ENCODE measurements at regions not wholly inside any gene's neighbourhood (a gene's known extent, or its start where the extent isn't known, plus 50 kb on each side); places are given as distances from the start of the nearest gene placed in this dataset.

- Histone ChIP-seq H3K4me3 (ENCODE audit: control insufficient read depth in 2 of 3, extremely low read depth in 1 of 3, insufficient read depth in 2 of 3, low read depth in 1 of 3, low read length in 3 of 3) (no peak overlapping the region), H3K9me1 (ENCODE audit: control insufficient read depth, extremely low read depth, insufficient read depth, low read length) (no peaks in the 10 kb centered on the region), H3K4me2 (ENCODE audit: control insufficient read depth, extremely low read depth, insufficient read depth, low read depth, low read length) (no peak overlapping the region), H3K4me1 (ENCODE audit: control insufficient read depth, extremely low read depth, insufficient read depth, low read length) (no peaks in the 10 kb centered on the region), H4K20me1 (ENCODE audit: control insufficient read depth, extremely low read depth, insufficient read depth, low read length) (no peaks in the 10 kb centered on the region), H3K36me3 (ENCODE audit: control insufficient read depth in 2 of 2, extremely low read depth in 1 of 2, insufficient read depth in 2 of 2, low read length in 2 of 2) (no peaks in the 10 kb centered on the region), H3K27ac (ENCODE audit: control insufficient read depth, insufficient read depth, low read length) (no peak overlapping the region), H3K79me2 (ENCODE audit: control insufficient read depth, insufficient read depth, low read length) (no peaks in the 10 kb centered on the region), H2AFZ (ENCODE audit: control insufficient read depth, low read length) (no peak overlapping the region), H3K27me3 (ENCODE audit: control insufficient read depth, extremely low read depth, insufficient read depth, low read length) (no peaks in the 10 kb centered on the region), H3K9ac (ENCODE audit: control insufficient read depth, extremely low read depth, insufficient read depth, low read length) (no peak overlapping the region), H3K9me3 (ENCODE audit: control insufficient read depth, low read depth, low read length) (no peaks in the 10 kb centered on the region)
- no peak for FAIRE-seq
- TF ChIP-seq CTCF (optimal IDR thresholded peaks at IDR 0.05 in 1 of 3, IDR thresholded peaks at IDR 0.05 in 1 of 3, conservative IDR thresholded peaks at IDR 0.05 in 1 of 3; ENCODE audit: extremely low read depth in 1 of 3, insufficient read depth in 2 of 3, low read length in 3 of 3) = no peak
- no peak for TF ChIP-seq EZH2 (IDR thresholded peaks at IDR 0.05; ENCODE audit: low read length)
- no peak for DNase-seq (ENCODE audit: low read depth, low spot score)
- dilution Hi-C loops (cut with MboI; ENCODE audit: extremely low pct_ligation_motif_present, low sequenced_read_pairs) = no loop called here
Observed at GRCh38 chr5:127183332-127183731, 107.3 kb upstream of the MEGF10 start.

GRCh38 chr5:127184851-127185250 lies 105.7 kb upstream of the MEGF10 start:
- Histone ChIP-seq H3K4me1 (ENCODE audit: control insufficient read depth, extremely low read depth, insufficient read depth, low read length) (no peaks in the 10 kb centered on the region), H3K9me3 (ENCODE audit: control insufficient read depth, low read depth, low read length) (no peaks in the 10 kb centered on the region), H3K27me3 (ENCODE audit: control insufficient read depth, extremely low read depth, insufficient read depth, low read length) (peaks cover 5% of the 10 kb centered on the region), H3K27ac (ENCODE audit: control insufficient read depth, insufficient read depth, low read length) (no peak overlapping the region), H4K20me1 (ENCODE audit: control insufficient read depth, extremely low read depth, insufficient read depth, low read length) (no peaks in the 10 kb centered on the region), H3K9me1 (ENCODE audit: control insufficient read depth, extremely low read depth, insufficient read depth, low read length) (no peaks in the 10 kb centered on the region), H3K4me3 (ENCODE audit: control insufficient read depth in 2 of 3, extremely low read depth in 1 of 3, insufficient read depth in 2 of 3, low read depth in 1 of 3, low read length in 3 of 3) (no peak overlapping the region), H3K4me2 (ENCODE audit: control insufficient read depth, extremely low read depth, insufficient read depth, low read depth, low read length) (no peak overlapping the region), H2AFZ (ENCODE audit: control insufficient read depth, low read length) (no peak overlapping the region), H3K79me2 (ENCODE audit: control insufficient read depth, insufficient read depth, low read length) (no peaks in the 10 kb centered on the region), H3K36me3 (ENCODE audit: control insufficient read depth in 2 of 2, extremely low read depth in 1 of 2, insufficient read depth in 2 of 2, low read length in 2 of 2) (no peaks in the 10 kb centered on the region), H3K9ac (ENCODE audit: control insufficient read depth, extremely low read depth, insufficient read depth, low read length) (no peak overlapping the region)
- dilution Hi-C loops (cut with MboI; ENCODE audit: extremely low pct_ligation_motif_present, low sequenced_read_pairs) = no loop called here
- TF ChIP-seq EZH2 (IDR thresholded peaks at IDR 0.05; ENCODE audit: low read length) (no peak), CTCF (optimal IDR thresholded peaks at IDR 0.05 in 1 of 3, IDR thresholded peaks at IDR 0.05 in 1 of 3, conservative IDR thresholded peaks at IDR 0.05 in 1 of 3; ENCODE audit: extremely low read depth in 1 of 3, insufficient read depth in 2 of 3, low read length in 3 of 3) (no peak)
- FAIRE-seq = no peak
- no peak for DNase-seq (ENCODE audit: low read depth, low spot score)

Measured in keratinocyte (primary cell).